ENCODE measurements at regions not wholly inside any gene's neighbourhood (a gene's known extent, or its start where the extent isn't known, plus 50 kb on each side); places are given as distances from the start of the nearest gene placed in this dataset.

DNA sequence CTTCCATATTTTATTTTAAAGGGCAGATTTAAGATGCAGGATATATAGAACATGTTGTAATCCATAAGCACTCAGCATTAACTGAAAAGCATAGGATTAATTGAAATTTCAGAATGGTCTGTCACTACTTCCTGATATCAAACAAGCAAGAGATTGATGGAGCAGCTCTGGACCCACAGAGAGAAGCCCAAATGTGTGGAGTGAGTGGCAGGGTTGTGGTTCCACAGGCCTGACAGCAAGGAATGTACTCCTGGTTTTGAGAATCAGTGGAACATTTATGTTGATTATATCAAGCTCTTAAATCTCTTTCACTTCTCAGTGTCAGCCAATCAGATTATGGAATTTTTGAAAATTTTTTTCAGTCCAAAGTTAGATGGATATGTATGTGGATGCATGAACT, 267.6 kb upstream of the PRICKLE1 start:
- TF ChIP-seq, protein P1, sequence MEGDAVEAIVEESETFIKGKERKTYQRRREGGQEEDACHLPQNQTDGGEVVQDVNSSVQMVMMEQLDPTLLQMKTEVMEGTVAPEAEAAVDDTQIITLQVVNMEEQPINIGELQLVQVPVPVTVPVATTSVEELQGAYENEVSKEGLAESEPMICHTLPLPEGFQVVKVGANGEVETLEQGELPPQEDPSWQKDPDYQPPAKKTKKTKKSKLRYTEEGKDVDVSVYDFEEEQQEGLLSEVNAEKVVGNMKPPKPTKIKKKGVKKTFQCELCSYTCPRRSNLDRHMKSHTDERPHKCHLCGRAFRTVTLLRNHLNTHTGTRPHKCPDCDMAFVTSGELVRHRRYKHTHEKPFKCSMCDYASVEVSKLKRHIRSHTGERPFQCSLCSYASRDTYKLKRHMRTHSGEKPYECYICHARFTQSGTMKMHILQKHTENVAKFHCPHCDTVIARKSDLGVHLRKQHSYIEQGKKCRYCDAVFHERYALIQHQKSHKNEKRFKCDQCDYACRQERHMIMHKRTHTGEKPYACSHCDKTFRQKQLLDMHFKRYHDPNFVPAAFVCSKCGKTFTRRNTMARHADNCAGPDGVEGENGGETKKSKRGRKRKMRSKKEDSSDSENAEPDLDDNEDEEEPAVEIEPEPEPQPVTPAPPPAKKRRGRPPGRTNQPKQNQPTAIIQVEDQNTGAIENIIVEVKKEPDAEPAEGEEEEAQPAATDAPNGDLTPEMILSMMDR (IDR thresholded peaks at IDR 0.05; ENCODE audit: insufficient read depth, low read length) = no peak
- no peak for DNase-seq (ENCODE audit: low read depth)
- H3K4me3 ChIP-seq (ENCODE audit: low read depth, low read length) = no peak overlapping the region

DNA sequence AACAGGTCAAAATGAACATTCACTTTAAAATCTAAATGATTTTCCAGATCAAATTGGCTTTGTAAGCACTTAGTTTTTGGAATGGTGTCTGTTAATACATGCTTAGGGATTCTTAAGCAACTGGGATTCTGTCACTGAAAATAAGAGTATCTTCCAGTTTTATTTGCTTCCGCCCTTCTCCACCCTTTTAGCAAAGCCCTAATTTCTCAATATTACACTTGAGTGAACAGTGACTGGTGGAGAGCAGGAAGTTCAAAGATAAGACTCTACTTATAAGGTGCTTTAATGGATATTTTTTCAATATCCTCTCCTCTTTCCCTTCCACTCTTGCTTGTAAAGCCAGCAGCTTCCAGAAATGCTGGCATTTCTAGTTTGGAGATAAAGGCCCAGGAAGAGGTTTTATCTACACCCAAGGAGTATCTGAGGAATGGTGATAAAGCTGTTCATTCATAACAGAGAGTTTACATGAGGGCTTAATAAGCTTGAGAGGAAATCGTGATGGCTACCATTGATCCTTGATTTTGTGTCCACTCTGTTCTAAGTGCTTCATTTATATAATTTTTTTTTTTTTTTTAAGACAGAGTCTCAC, 265.9 kb upstream of the PRICKLE1 start:
- DNase-seq (ENCODE audit: low read depth) = no peak
- no peak overlapping the region for H3K4me3 ChIP-seq (ENCODE audit: low read depth, low read length)
- TF ChIP-seq, protein P1 (IDR thresholded peaks at IDR 0.05; ENCODE audit: insufficient read depth, low read length) = no peak

DNA sequence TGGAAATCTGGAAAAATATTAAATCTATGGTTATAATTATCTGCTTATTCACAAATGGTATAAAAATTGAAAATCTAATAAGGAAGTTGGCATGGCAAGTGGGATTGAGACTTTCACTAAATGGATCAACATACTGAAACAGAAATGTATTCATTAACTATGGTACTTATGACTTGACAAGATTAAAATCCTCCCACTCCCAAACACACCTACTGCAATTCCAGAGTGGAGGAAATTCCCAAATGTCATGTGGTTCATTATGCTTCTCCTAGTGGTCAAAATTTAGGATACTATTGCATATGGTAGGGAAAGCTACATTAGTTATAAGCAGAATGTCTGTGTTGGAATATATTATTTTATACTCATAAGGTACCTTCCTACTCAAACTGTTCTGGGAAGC, 265.3 kb upstream of the PRICKLE1 start:
- DNase-seq (ENCODE audit: low read depth) = no peak
- H3K4me3 ChIP-seq (ENCODE audit: low read depth, low read length) = no peak overlapping the region
- TF ChIP-seq, protein P1 (IDR thresholded peaks at IDR 0.05; ENCODE audit: insufficient read depth, low read length) = no peak

DNA sequence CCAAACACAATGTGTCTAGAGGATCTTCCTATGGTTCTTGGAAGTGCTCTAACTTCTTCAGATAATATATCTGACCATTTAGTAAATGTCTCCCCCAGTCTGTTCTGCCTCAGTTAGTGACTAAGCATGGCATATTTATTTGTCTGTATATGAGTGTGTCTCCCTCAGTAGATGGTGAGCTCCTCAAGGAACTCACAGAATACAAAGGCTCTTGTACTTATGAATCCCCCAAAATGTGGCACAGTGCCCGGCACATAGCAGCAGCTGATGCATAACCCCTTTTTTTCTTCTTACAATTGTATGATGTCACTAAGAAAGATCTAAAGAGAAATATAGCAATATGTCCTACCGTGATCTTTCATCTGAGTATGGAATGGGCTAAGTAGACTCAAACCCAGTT, 264.7 kb upstream of the PRICKLE1 start:
- peak; percentile 20 for DNase-seq (ENCODE audit: low read depth)
- no peak overlapping the region for H3K4me3 ChIP-seq (ENCODE audit: low read depth, low read length)
- TF ChIP-seq, protein P1 (IDR thresholded peaks at IDR 0.05; ENCODE audit: insufficient read depth, low read length) = no peak

DNA sequence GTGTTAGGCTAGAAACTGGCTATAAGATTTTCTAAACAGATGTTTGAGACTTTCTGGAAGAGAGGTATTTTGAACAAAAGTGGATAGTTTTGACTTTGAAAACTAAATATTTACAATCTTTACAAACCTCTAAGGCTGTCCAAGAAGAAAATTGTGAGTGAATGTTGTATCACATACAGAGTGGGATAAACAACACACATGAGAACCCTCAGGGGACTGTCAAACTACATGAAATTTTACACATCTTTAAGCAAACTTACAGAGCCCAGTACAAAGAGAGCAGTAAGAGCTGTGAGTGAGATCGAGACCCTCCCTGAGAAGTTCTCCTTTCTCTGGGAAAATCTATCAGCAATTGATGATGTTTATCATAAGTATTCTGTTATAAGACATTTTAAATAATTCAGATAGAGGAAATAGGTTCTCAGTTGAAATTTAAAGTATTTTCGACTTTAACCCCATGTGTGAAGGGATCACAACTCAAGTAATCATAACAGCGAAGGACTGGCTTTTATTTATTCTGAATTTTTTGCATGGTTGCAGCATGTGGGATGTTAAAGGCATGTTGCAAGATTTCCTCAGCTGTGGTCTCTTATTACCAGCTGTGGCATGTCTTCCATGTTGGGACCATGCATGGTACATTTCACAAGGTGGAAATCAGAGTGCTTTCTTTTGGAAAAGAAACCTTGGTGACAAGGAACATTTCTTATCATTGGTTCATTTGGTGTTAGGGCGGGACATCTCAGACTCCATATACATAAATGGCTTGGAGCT, 264.0 kb upstream of the PRICKLE1 start:
- TF ChIP-seq, protein P1 (IDR thresholded peaks at IDR 0.05; ENCODE audit: insufficient read depth, low read length) = no peak
- no peak for DNase-seq (ENCODE audit: low read depth)
- no peak overlapping the region for H3K4me3 ChIP-seq (ENCODE audit: low read depth, low read length)

DNA sequence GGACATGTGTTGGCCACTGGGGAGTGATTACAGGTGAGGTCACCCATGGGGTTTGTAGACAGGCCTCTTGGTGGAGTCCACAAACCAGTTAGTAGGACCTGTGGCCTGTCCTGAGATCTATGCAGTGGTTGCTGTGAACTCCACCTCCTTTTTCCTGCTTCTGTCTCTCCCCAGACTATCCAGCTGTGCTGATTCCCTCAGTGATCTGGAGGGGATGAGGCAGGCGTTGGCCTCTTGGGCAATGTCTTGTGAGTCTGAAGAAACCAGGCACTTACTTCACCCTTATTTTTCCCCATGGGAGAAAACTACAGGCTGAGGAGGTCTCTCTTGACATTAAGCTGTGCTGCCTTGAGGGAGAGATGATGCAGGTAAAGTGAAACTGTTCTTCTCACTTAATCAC, 257.2 kb upstream of the PRICKLE1 start:
- DNase-seq (ENCODE audit: low read depth) = no peak
- no peak overlapping the region for H3K4me3 ChIP-seq (ENCODE audit: low read depth, low read length)
- TF ChIP-seq, protein P1 (IDR thresholded peaks at IDR 0.05; ENCODE audit: insufficient read depth, low read length) = no peak
